Myocyte (in vitro differentiated cells): ENCODE measurements at regions not wholly inside any gene's neighbourhood (a gene's known extent, or its start where the extent isn't known, plus 50 kb on each side); places are given as distances from the start of the nearest gene placed in this dataset.
A peak's percentile ranks its signal among the peaks of the same experiment; 100 is the strongest.

Experiments used
- DNase-seq: peaks from one replicate; pipeline ENCODE4 v3.0.0-alpha.2; 2012; ENCODE audit warnings: low read depth

GRCh38 chr2:62447411-62447810 lies 58.6 kb downstream of the TMEM17 start:
- DNase-seq = no peak

DNA sequence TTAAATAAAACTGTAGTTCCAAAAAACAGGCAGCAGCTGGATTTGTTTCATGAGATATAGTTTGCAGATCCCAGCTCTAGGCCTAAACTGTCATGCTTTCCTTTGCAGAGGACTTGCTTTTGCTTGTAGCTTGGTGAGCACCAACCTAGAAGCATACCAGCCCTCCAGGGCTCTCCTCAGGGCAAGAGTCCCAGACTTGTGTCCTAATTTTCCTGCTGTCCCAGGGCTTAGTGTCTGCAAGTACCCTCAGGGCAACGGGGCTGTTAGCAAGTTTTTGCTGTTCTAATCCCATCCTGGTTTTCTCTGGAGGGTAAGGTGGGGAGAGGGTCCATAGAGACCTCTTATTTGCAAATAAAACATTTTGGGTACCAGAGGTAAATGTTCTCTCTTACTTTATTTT lies 59.5 kb downstream of the TMEM17 start:
- no peak for DNase-seq

DNA sequence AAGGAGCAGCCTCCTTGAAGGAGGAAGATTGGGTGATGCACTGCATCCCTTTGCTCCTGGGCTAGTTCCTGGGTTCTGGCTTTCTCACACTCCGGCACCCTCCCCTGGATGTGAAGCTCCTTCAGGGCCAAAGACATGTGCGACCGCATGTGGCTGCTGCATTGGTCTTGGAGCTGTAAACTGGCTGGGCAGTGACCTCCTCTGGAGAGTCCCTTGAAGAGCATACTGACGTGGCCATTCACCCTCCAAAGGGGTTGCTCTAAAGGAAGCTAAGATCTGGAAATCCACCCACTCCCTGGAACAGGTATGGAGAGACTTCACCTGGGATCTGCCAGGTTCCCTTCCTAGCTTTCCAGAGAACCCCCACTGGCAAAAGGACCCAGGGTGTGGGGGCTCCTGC lies 62.1 kb downstream of the TMEM17 start:
- no peak for DNase-seq

DNA sequence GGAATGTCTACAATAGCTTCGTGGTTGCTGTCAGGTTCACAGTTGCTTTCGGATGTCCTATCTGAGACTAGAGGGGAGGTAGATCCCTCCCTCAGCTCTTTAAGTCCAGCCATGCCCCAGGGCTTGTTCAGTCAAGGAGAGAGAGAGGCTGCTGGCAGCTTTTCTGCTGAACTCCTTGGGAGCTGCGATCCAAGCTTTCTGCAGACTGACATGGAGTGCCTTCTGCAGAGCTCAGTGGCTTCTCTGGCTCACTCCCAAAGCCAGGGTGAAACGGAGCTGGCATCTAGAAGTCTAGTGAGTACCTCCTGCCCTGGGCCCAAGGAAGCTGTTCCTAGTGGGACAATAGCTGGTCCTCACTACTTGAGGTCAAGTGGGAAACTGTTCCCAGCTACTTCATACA lies 62.5 kb downstream of the TMEM17 start:
- DNase-seq = no peak

GRCh38 chr2:62441824-62442223 lies 64.2 kb downstream of the TMEM17 start:
- DNase-seq = no peak

DNA sequence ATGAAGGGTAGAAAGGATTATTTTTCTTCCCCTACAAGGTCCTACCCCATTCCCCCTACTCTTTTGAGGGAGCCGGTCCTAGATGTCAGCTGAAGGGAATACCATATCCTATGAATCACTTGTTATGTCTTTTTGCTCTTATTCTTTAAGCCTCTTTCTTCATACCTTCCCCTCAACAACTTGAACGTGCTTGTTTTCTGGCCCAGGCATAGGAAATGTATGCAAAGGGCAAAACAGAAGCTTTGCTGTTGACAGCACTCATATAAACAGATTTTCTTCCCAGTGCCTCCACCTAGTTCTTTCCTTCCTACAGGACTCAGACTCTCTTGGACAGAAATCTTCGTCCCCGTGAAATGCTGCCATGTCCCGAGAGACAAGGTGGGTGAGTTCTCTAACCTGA lies 64.6 kb downstream of the TMEM17 start:
- no peak for DNase-seq

DNA sequence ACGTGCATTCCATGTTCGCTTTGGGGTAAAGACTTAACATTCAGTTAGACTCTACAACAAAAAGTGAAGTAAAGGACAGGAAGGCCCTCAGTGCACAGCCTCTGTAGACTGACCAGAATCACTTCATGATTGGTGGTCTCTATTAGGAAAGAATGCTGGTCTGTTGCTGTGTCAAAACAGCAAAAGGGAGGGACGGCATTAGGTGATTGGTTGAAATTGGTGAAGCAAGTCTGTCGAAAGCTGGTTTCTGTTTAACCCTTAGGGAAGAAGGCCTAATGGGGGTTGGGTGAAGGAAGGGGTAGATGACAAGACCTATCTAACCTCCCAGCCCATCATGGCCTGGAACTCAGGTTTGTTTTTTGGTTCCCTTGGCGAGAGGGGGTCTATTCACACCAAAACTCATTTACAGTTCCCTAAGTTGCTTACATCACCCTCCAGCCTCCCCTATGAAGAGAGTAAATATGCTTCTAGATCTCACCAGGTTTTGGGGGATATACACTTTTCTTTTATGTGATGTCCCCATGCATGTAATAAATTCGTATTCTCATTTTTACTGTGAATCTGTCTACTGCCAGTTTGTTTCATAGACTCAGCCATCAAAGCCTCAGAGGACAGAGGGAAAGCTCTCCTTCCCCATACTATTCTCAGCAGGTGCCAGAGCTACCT lies 65.6 kb downstream of the TMEM17 start:
- DNase-seq = no peak

- no peak for DNase-seq
Measured at GRCh38 chr2:62439425-62439824, 66.6 kb downstream of the TMEM17 start.

DNA sequence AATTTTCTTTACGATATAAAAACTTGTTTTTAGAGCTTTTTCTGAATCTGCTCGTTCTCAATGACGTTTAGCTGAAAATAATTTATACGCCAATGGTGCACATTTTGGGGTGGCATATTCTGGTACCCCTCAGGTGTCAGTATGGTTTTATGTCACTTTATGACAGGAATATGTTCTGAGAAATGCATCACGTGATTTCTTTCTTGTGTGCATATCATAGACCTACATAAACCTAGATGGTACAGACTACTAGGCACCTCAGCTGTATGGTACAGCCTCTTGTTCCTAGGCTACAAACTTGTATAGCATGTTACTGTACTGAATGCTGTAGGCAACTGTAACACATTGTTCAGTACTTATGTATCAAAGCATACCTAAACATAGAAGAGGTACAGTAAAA lies 68.2 kb downstream of the TMEM17 start:
- no peak for DNase-seq

GRCh38 chr2:62435720-62436119 lies 70.3 kb downstream of the TMEM17 start:
- no peak for DNase-seq

- DNase-seq = no peak
Measured at GRCh38 chr2:62432407-62432806, 73.6 kb downstream of the TMEM17 start.

GRCh38 chr2:62431512-62431911 lies 74.5 kb downstream of the TMEM17 start:
- no peak for DNase-seq

DNA sequence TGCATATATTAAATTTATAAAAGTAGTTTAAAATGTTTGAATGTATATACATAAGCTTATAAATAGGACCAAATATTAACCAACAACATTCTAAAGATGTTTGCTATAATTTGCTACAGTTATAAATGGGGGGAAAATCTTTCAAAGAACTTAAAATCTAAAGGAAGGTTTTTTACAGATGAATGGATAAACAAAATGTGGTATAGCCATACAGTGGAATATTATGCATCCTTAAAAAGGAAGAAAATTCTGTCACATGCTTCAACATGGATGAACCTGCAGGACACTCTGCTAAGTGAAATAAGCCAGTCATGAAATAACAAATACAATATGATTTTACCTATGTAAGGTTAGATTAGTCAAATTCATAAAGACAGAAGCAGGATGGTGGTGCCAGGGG lies 75.8 kb downstream of the TMEM17 start:
- DNase-seq = no peak

DNA sequence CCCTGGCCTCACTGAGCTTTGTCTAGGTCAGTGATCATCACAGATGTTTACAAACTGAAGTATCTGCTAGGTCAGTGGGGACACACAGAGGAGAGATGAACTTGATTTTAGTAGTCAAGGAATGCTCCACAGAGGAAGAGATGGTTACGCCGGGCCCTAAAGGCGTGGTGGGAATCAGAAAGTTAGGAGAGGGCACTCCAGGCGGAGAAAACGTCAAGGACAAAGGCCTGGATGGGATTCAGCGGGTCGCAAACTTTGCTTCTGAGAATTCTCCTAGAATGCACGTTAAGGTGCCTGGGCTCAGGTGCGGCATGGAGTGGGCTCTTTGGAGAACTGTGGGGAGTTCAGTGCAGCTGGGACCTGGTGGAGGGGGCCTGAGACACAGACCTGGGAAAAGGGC lies 78.8 kb downstream of the TMEM17 start:
- no peak for DNase-seq

GRCh38 chr2:62426154-62426912 lies 79.7 kb downstream of the TMEM17 start:
- peak; percentile 72 for DNase-seq

- no peak for DNase-seq
Measured at GRCh38 chr2:62425684-62426083, 80.3 kb downstream of the TMEM17 start.

GRCh38 chr2:62424899-62425298 lies 81.1 kb downstream of the TMEM17 start:
- DNase-seq = no peak

DNA sequence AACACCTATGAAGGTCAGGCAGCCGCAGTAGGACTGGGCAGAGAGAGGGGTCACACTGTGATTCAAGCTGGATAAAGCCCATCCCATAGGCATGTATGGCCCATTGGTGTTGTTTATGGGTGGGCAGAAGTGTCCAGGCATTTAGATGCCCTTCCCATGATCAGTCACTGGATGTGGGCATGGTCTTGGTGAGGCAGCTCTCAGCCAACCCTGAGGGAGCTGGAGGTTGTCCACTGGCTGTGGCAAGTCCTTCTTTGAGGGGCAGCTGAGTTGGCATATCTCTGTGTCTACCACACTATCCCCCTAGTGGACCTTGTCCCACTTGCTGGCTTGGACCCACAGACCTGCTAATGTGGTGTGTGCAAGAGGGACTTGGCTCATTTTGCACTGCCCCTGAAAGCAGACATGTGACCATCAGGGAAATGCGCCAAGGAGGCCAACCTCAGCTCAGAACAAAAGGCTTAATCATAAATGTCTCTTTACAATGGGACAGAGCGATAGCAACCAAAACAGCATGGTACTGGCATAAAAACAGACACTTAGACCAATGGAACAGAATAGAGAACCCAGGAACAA lies 82.0 kb downstream of the TMEM17 start:
- no peak for DNase-seq

DNA sequence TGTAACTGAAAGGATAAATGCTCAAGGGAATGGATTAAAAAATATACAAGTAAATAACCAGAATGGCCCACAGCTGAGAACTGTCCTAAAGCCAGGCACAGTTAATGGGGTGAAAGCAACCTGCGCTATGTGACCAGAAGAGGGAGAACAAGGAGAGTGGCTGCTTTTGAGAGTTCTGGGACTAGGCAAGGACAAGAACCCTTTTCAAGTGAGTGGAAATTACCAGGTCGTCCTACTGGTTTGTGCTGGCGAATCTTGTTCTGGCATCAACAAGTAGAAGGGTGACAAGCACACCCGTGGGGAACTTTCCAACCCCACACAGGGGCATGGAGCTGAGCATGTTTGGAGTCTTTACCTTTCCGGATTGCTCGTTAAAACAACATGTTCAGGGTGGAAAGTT lies 82.8 kb downstream of the TMEM17 start:
- no peak for DNase-seq

DNA sequence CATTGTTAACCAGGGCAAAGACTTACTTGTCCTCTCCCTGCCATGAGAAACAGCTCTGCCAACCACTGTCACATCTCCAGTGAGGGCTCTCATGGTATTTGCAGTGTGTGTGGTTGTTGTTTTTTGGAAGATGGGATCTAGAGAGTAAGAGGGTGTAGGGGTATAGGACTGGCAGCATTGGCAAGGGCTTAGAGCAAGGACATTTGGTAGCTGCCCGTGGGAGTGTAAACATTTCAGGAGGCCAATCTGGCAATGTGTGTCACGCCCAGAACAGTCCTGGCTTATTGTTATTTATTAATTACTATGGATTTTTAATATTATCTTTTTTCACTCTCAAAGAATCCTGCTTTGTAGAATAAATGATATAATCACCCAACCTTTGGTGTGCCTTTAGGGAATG lies 90.5 kb downstream of the TMEM17 start:
- no peak for DNase-seq

- DNase-seq = peak; percentile 80
Measured at GRCh38 chr2:62415019-62415431, 91.0 kb downstream of the TMEM17 start.

GRCh38 chr2:62413116-62413663 lies 92.8 kb downstream of the TMEM17 start:
- no peak for DNase-seq
